Muscle of arm (tissue), 1 donor: ENCODE measurements at regions not wholly inside any gene's neighbourhood (a gene's known extent, or its start where the extent isn't known, plus 50 kb on each side); places are given as distances from the start of the nearest gene placed in this dataset.
A peak's percentile ranks its signal among the peaks of the same experiment; 100 is the strongest.

Experiments
- DNase-seq: peaks from one replicate; pipeline ENCODE4 v3.0.0-alpha.2; 2013

DNA sequence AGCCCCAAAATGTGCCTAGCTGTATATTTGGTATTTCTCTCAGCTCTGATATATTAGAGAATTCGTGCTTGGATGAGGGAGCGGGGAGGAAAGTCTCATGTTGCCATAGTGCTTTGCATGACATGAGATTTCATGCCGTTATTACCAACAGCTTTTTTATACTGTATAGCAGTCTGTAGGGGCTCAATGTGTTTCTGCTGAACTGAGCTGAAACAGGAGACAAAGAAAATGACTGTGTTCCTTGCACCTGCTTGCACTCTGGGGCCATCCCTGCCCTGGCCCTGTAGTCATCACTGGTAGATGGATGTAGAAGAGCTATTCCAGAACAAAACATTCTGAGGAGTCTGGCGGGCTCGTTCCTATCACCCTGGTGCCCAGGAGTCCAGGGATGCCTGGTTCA is 128.0 kb upstream of the SASH1 start:
- DNase-seq = no peak

DNA sequence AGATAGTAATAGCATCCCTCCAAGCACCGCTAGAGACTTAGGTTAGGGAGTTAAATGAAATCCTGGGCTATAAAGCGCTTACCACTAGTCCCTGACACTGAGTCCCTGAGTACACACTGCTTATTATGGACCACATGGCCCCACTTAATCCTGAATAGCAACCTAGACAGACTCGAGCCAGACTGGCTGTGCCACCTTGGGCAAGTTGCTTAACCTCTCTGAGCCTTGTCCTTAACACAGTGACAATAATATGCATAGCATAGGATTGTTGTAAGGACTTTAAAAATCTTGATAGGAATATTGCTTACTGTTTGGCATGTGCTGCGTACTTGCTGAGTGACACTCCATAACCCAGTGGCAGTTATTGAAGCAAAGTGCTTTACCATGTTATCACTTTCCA is 125.6 kb upstream of the SASH1 start:
- DNase-seq = no peak

DNA sequence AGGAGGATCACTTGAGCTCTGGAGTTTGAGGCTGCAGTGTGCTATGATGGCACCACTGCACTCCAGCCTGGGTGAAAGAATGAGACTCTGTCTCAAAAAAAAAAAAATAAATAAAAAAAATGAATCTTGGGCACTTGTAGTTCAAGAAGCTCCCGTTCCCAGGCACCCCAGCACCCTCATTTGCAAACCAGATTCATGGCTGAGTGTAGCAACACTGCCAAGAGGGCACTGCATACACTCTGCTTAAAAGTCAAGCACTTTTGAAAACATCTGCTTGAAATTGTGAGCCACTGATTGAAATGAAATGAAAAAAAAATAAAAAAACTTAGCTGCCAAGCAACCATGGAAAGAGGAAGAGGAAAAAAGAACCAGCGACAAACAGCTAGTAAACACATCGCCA is 124.7 kb upstream of the SASH1 start:
- DNase-seq = no peak

DNA sequence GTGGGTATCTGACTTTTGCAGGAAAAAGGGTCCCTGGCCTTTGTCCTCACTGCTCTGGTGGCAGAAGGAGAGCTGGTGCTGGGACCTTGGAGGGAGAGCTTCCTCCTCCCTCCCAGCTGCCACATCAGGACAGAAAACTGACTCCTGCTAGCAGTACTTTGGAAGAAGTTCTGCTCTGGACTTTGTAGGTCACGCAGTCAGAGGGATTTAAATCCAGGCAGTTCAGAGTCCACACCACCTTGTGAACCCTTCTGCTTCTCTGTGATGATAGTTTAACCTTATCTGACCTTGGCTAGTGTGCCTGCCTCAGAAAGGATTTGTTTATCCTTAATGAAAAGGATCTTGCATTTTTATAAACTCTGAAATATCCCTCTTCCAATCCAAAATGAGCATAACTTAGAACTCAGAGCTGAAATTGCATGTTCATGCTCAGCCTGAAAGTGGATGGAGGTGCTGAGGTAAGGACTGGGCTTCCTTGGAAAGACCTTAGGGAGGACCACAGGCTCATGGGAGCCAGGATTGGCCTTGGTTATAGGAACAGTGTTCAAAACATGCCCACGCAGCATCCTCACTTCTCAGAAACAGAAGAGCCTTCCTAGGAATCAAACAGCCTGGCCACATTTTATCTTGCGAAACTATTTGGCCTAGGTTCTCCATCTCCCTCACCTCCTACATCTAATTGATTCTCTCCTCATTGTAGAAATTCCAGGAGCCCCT is 123.9 kb upstream of the SASH1 start:
- no peak for DNase-seq

DNA sequence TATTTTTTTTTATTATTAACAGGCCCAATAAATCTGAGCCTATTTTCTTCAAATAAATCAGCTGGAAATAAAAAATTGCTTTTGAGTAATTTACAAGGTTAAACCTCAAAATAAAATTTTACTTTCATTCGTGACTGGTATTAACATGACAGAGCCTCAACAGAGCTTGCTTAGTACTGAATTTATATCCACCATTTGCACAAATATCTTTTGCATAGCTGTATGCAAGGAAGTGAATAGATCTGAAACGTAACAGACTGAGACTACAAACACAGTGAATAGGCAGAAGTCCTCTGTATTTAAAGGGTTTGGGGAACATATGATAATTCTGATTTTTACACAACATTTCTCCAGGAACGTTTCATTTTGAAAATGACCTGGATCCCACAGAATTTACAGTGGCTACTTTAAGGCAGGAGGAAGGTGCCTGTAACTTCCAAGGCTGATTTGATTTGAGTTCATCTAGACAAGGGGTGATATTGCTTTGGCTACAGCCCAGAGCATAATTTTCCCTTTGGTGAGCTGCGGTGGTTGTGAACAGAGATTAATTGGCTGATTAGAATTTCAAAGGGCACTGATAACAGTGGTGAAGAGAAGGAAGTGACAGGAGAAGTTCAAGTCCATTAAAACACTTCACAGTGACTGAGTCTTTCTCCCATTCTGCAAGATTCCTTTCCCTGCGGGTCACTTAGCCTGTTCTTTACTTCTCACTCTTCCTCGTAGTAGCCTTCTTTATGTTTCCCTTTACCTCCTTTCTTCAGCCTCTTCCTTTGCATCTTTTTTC is 121.2 kb upstream of the SASH1 start:
- DNase-seq = no peak

DNA sequence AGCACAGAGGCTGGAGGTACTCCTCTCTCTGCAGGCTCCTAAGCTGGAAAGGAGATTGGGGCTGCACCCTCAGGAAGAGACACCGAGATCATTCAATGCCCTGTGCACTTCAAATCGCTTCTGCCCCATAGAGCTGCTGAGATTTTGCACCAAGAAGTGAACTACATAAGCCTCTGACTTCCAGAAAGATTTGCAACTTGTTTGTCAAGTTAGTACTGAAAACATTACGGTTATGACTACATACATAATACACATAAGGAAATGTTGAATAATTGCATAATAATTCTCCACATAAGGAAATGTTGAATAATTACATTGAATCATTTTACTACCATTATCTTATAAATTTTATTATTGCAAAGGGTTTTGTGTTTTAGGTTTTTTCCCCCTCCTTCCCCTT is 120.3 kb upstream of the SASH1 start:
- no peak for DNase-seq

DNA sequence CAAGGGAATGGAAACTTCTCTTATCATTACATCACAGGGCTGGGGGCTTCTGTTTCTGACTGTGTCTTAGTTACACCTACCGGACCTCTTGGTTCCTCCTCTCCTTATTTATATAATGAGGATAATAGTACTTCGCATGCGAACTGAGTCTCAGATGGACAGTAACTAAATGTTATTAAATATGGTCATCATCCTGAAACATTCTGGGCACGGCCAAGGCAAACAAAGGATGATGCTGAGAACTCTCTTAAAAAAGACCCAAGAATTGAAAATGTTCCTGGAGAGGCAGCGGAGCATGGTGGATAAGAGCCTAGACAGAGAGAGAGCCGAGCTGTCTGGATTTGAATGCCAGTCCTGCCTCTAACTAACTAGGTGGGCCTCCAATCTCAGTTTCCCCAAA is 119.8 kb upstream of the SASH1 start:
- DNase-seq = no peak

DNA sequence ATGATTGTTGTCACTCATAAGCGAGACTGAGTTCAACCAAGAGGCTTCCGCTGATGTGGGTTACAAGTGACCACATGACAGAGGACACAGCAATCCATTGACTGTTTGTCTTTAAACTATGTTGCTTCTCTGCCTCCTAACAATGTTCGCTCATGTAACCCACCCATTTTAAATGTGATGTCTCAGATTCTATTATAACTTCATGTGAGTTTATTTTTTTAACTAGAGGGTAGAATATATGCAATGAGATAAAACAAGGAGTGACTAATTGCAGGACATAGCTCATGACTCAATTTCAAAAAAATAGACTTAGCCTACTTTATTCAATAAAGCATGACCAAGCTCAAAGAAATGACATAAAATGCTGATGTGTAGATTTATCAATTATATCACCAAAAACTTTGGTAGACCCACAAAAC is 119.2 kb upstream of the SASH1 start:
- no peak for DNase-seq

DNA sequence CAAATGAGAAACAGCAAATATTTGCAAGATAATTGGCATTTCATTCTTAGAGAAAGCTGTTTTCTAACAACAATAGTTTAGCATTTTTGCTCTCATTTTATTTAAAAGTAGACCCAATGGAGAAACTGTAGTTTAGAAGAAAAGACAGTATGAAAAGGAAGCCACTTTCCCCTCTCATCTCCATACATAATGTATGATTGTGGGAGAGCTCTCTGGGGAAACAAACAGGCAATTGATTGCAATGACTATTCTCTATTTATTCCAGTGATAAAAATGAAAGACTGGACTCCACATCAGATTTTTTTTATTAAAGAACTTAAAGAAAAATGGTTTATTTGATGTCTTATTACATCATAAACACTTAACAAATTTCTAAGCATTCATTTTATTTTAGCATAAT is 116.8 kb upstream of the SASH1 start:
- no peak for DNase-seq

DNA sequence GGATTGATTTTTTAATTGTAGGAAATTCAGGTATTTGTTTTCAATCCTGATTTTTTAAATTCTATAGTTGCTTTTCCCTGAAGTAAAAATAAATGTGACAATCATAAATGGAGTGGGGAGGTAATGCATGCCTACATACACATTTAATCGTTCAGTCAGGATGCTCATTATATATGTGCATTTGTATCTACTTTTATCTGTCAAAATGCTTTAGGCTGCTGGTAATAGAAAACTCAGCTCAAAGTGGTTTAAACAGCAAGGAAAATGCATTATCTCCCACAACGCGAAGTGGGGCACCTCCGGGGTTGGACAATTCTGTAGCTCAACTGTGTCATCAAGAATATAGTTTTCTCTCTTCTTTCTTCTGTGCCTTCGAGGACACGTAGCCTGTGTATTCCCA is 116.4 kb upstream of the SASH1 start:
- no peak for DNase-seq

DNA sequence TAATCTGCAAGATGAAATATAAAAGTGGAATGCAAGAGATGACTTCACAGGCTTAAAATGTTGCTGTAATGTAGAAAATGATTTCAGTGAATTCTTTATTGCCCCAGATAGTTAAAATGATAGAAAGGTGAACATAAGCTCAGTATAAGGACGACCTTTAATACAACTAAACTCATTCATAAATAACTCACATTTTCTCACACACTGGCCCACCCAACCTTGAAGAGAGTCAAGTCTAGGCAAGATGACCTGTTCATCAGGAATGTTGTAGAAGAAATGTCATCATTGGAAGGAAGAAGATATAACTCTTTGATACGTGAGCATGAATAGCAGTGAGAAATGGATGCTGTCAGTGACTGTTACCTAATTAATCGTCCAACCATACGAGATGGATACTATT is 111.1 kb upstream of the SASH1 start:
- DNase-seq = no peak

DNA sequence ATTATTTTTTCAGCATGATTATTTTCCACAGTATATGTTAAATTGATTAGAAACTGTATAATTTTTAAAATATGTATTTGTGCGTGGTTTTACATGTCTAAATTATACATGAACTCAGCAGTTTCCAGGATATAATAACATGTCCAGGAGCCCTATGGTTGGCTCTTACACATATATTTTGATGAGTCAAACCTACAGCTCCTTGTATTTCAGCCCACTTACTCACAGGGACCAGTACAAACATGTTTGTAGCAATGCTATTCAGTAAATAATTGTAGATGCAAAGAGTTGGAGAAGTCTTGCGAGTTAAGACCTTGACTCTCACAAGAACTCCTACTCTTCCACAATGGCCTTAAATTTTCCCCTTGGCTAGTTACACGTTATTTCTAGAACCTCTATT is 107.2 kb upstream of the SASH1 start:
- no peak for DNase-seq

DNA sequence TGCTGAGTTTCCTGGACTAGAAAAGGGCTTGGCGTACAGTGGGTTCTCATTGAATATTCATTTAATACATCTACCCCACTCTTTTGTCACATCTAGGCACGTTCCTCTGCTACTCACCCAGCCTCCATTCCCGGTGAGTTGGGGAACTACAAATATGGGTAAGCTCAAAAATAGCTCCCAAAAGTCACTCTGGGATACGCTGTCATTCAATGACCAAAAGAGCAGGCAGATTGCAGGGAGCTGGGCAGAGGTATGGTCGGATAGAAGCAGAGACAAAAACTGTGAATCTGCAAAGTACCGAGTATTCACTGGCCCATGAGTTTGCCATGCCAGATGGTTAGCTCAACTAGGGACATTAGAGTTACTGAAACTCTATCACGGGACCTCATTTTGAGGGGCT is 103.9 kb upstream of the SASH1 start:
- no peak for DNase-seq

DNA sequence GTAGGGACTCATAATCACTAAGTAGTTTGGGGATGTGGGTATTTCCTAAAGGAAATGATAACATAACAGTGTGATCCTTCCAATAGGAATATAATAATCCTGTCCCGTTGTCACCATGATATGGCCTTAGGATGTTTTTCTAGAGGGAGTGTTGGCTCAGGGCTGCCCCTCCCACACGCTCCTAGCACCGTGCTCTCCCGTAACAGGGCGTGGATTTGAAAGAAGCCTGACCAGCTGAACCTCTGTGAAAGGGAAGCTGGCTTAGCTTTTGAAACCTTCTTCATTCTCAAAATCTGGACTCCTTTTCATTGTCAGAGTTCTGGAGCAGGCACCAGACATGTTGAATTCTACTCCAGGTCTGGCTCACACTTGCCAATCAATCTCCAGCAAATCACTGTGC is 103.4 kb upstream of the SASH1 start:
- DNase-seq = no peak

DNA sequence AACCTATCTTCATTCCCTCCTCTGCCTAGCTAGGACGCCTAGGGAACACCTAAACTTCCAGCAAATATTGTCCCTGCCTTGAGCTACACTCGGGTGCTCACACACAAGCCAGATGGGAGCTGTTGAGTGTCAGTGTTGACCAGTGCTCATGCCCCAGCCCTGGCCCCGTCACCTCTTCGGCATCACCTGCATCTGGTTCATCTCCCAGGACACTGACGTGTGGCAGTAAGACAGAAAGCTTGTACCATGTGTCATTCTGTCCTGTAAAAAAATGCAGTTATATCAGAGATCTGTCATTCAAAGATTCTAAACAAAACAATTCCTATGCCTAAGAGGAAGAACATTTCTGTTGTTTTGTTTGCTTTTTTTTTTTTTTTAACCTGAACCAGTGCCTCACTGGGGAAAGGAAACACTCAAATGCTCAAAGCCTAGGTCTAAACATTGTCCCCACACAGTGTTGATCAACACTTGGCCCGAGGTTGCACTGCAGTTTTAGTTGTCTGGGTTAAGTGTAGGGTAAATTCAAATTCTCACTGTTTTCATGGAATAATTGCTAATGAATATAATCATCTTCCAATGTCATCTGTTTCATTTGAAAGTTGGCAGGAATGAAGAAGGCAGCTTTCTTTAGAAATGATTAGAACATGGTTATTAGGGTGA is 102.7 kb upstream of the SASH1 start:
- no peak for DNase-seq

DNA sequence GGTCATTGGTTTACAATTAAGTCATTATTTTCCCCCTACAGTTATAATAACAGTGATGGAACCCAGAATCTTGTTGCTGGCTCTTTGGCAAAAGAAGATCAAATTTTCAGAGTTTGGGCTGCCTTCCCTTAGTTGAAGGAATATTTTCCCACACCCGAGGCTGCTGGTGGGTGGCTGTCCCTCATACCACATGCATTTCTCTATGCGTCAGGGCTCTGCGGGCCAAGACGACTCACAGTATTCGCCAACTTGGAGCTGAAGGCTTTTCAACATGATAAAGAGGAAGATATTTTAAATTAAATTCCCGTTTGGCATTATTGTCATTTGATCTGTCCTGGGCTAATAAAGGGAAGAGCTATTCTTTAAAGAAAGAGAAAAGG is 102.2 kb upstream of the SASH1 start:
- peak; percentile 60 for DNase-seq

DNA sequence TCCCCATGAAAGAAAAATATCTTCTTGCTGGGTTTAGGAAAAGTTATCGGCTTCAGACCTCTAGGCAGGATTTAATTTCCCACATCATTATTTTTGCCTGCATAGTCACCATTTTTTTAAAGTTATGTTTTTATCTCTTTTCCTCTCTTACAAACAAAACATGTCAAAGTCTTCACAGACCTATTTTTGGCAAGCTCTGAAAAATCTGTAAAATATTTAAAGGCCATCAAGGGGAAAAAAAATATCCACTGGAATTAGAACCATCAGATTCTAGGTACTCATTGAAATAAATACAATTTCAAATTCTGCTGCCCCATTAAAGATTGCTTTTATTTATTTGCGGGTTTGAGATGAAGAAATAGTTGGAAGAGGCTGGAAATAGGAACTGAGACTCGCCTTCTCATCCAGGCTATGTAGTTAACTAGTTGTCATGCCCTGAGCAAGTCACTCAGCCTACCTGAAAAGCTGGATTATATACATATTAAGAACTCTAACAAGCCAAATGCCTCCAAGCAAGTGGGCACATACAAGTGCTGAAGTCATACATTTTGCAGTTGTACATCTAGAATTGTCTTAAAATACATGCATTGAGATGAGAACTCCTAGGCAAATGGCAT is 101.7 kb upstream of the SASH1 start:
- no peak for DNase-seq

DNA sequence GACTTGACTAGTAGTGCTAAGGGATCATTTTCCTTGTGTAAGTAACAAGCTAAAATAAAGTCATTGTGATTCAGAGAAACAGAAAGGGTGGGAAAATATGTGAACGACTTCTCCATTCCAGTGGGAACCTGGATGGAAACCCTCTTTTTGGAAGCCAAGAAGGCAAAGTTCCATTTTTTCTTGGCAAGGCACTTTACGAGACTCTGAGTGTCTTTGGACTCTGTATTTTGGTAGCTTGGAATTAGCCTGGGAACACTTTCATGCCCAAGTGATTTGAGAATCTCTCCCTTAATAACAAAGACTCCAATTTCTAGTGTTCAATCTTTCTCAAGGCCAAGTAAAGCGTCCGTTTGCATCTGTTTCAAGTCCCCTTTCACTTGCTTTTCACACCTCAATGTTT is 100.5 kb upstream of the SASH1 start:
- peak; percentile 90 for DNase-seq

DNA sequence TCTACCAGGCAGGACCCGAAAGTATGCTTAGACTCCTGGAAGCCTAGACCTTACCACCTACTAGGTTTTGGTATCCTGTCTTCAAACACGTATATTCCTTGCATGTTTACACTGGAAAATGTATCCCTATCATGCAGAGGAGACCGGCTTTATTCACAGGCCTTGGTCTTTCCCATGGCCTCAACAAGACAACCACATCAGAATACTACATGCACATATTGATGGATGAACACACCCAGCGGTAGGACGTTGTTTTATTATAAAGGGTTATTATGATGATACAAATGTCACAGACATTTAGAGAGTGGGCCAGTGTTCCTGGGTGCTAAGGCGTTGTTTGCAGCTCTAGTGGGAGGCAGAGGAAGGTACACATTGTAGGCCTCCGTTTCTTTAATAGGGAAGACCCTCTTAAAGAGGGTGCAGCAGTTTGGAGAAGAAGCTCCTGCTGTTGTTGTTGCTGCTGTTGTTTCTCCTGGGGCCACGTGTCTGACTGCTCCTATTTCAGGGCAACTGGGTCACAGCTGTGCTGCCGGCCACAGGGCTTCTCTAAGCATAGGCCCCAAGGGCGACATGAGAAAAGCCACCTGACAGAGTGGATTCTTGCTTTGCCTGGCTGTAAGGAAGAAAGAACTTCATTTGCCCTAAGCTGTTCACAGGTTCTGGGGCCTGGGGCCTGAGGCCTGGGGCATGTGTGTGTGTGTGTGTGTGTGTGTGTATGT is 98.3 kb upstream of the SASH1 start:
- DNase-seq = peak; percentile 44

DNA sequence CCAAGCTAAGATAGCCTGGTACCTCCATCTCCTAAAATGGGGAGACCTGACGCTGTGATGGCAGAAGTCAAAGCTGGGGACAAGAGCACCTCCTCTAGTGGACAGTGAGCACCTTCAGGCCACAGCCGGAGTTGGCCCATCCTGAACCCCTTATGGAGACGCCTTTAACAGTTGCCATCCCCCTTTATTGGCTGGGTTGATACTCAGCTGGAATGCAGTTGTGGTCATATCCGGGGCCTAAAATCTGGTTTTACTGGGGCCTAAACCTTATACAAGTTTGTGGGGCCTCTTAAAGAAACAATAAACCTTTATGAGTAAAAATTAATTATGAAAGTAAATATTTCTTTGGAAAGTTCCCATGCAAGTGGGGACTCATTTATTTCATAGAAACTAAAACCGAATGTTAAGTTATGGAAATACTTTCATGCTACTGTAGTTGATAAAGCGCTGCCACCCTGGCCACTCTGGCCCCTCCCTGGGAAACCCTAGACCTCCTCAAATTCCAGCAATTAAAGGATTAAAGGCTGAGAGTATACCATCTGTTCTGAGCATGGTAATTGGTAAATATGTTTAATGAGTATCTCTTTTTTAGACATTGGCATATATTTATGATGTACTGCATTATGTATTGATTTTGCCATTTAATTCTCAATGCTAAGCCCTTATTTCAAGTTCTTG is 95.1 kb upstream of the SASH1 start:
- no peak for DNase-seq

DNA sequence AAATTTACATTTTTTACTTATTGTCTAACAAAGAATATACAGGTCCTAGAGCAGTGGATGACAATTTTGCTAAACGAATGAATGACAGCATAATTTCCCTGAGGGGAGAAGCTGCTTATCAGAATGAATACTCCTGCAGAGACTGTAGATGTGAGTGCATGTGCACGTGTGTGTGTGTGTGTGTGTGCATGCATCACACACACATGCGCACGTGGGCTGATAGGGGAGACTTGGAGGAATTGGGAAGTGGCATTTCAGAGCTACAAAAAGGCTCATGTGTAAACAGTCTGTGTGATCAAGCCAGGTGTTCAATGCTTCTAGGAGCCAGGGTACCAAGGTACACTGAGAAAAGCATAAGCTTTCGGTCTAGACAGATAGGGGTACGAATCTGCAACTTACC is 93.5 kb upstream of the SASH1 start:
- DNase-seq = no peak
